DND-41 (cell line): ENCODE measurements at regions not wholly inside any gene's neighbourhood (a gene's known extent, or its start where the extent isn't known, plus 50 kb on each side); places are given as distances from the start of the nearest gene placed in this dataset.

ENCODE experiments used
- ATAC-seq: fragments of 200-7000 bp; cut with Tn5 transposase; 3 replicates; pipeline ENCODE4 v1.9.1; 2021; ENCODE audit warnings: low read depth; ENCODE audit not compliant: insufficient read depth
- DNase-seq: peaks from one replicate; pipeline ENCODE4 v3.0.0-alpha.2; 2020
- H2AFZ ChIP-seq: 2 replicates; pipeline ENCODE4 v1.6.0; 2012; ENCODE audit warnings: low read depth, low read length
- H3K27ac ChIP-seq: 2 replicates; pipeline ENCODE4 v1.5.1; 2012; ENCODE audit warnings: low read length, inconsistent platforms
- H3K27me3 ChIP-seq: fragments of 200-600 bp; sonication (generic); 2 replicates; pipeline ENCODE4 v1.6.0; 2012; ENCODE audit warnings: low read length, mild to moderate bottlenecking, inconsistent platforms; ENCODE audit not compliant: insufficient read depth, poor library complexity
- H3K36me3 ChIP-seq: 2 replicates; pipeline ENCODE4 v1.5.1; 2012; ENCODE audit warnings: low read length, inconsistent platforms; ENCODE audit not compliant: insufficient read depth
- H3K4me1 ChIP-seq: 2 replicates; pipeline ENCODE4 v1.5.1; 2012; ENCODE audit warnings: mild to moderate bottlenecking, low read length; ENCODE audit not compliant: insufficient read depth
- H3K4me2 ChIP-seq: 2 replicates; pipeline ENCODE4 v1.6.0; 2012; ENCODE audit warnings: mild to moderate bottlenecking, moderate library complexity, low read length, inconsistent platforms; ENCODE audit not compliant: insufficient read depth
- H3K4me3 ChIP-seq, 2 experiments: fragments of 200-600 bp in 1 of 2; shearing (Covaris generic) in 1 of 2; 2 replicates each; pipeline ENCODE4 v1.5.1; 2012 to 2016; ENCODE audit warnings: inconsistent platforms in 2 of 2, low read length in 2 of 2, mild to moderate bottlenecking in 2 of 2, low read depth in 1 of 2, moderate library complexity in 1 of 2
- H3K79me2 ChIP-seq: 2 replicates; pipeline ENCODE4 v1.6.0; 2012; ENCODE audit warnings: low read length, inconsistent platforms; ENCODE audit not compliant: insufficient read depth
- H3K9ac ChIP-seq: 2 replicates; pipeline ENCODE4 v1.6.0; 2012; ENCODE audit warnings: low read depth, mild to moderate bottlenecking, inconsistent platforms, low read length, moderate library complexity
- H3K9me3 ChIP-seq: 2 replicates; pipeline ENCODE4 v1.5.1; 2012; ENCODE audit warnings: low read length, moderate library complexity, mild to moderate bottlenecking, inconsistent platforms; ENCODE audit not compliant: insufficient read depth, severe bottlenecking
- H4K20me1 ChIP-seq: 2 replicates; pipeline ENCODE4 v1.6.0; 2012; ENCODE audit warnings: low read length; ENCODE audit not compliant: insufficient read depth
- EZH2 ChIP-seq: IDR thresholded peaks from 3 replicates; pipeline ENCODE4 v1.6.1; 2012; ENCODE audit warnings: borderline replicate concordance, low read depth, mild to moderate bottlenecking, moderate library complexity, low read length, inconsistent platforms; ENCODE audit not compliant: severe bottlenecking
- TF ChIP-seq, protein P1 (sequence below): IDR thresholded peaks from 2 replicates; pipeline ENCODE4 v1.5.1; 2012; ENCODE audit warnings: borderline replicate concordance, low read length, moderate library complexity, mild to moderate bottlenecking; ENCODE audit not compliant: poor library complexity, severe bottlenecking; ENCODE audit errors: extremely low read depth

- Histone ChIP-seq H3K79me2 (no peaks in the 10 kb centered on the region), H3K4me2 (no peak overlapping the region), H3K9ac (no peak overlapping the region), H3K27me3 (peaks cover 11% of the 10 kb centered on the region), H3K4me1 (no peaks in the 10 kb centered on the region), H2AFZ (no peak overlapping the region), H3K27ac (no peak overlapping the region), H4K20me1 (no peaks in the 10 kb centered on the region), H3K36me3 (no peaks in the 10 kb centered on the region), H3K9me3 (no peaks in the 10 kb centered on the region), H3K4me3 (no peak overlapping the region)
- DNase-seq (no peak), ATAC-seq (no peak)
- no peak for TF ChIP-seq EZH2
- TF ChIP-seq, protein P1, sequence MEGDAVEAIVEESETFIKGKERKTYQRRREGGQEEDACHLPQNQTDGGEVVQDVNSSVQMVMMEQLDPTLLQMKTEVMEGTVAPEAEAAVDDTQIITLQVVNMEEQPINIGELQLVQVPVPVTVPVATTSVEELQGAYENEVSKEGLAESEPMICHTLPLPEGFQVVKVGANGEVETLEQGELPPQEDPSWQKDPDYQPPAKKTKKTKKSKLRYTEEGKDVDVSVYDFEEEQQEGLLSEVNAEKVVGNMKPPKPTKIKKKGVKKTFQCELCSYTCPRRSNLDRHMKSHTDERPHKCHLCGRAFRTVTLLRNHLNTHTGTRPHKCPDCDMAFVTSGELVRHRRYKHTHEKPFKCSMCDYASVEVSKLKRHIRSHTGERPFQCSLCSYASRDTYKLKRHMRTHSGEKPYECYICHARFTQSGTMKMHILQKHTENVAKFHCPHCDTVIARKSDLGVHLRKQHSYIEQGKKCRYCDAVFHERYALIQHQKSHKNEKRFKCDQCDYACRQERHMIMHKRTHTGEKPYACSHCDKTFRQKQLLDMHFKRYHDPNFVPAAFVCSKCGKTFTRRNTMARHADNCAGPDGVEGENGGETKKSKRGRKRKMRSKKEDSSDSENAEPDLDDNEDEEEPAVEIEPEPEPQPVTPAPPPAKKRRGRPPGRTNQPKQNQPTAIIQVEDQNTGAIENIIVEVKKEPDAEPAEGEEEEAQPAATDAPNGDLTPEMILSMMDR, result no peak
These were observed 257.6 kb downstream of the NFATC2 start for GRCh38 chr20:51284871-51285270.

- Histone ChIP-seq H3K79me2 (no peaks in the 10 kb centered on the region), H3K27me3 (peaks cover 8% of the 10 kb centered on the region)
- no peak for ATAC-seq
These were observed 258.3 kb downstream of the NFATC2 start for GRCh38 chr20:51284176-51284575.

DNA sequence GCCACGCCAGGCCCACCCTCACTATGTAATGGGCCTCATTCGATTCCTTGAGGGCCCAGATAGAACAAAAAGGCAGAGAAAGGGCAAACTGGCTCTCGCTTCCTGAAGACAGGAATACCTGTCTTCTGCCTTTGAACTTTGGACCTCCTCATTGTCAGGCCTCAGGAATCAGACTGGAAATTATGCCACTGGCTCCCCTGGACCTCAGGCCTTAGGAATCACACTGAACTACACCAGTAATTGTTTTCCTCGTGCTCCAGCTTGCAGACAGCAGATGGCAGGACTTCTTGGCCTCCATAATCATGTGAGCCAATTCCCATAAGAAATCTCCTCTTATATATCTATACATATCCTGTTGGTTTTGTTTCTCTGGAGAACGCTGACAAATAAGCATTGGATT is 258.6 kb upstream of the KCNG1 start:
- DNase-seq, result no peak
- no peak overlapping the region for H3K4me3 ChIP-seq
- peaks cover 5% of the 10 kb centered on the region for H3K27me3 ChIP-seq
- ATAC-seq, result no peak
- no peak overlapping the region for H3K27ac ChIP-seq
- no peaks in the 10 kb centered on the region for H3K9me3 ChIP-seq
- H3K9ac ChIP-seq, result no peak overlapping the region
- no peaks in the 10 kb centered on the region for H4K20me1 ChIP-seq
- no peak overlapping the region for H2AFZ ChIP-seq
- no peaks in the 10 kb centered on the region for H3K36me3 ChIP-seq
- TF ChIP-seq, protein P1, result no peak
- TF ChIP-seq EZH2, result no peak
- no peak overlapping the region for H3K4me2 ChIP-seq
- no peaks in the 10 kb centered on the region for H3K4me1 ChIP-seq
- H3K79me2 ChIP-seq, result no peaks in the 10 kb centered on the region

More at GRCh38 chr20:51284176-51284575, 258.3 kb downstream of the NFATC2 start:
- H3K4me2 ChIP-seq, result no peak overlapping the region
- TF ChIP-seq, protein P1, result no peak
- TF ChIP-seq EZH2, result no peak
- H3K9me3 ChIP-seq, result no peaks in the 10 kb centered on the region
- no peaks in the 10 kb centered on the region for H3K4me1 ChIP-seq
- H3K27ac ChIP-seq, result no peak overlapping the region
- DNase-seq, result no peak
- H2AFZ ChIP-seq, result no peak overlapping the region
- no peak overlapping the region for H3K4me3 ChIP-seq
- no peak overlapping the region for H3K9ac ChIP-seq
- H4K20me1 ChIP-seq, result no peaks in the 10 kb centered on the region
- H3K36me3 ChIP-seq, result no peaks in the 10 kb centered on the region

- Histone ChIP-seq H3K27ac (no peak overlapping the region), H3K4me1 (no peaks in the 10 kb centered on the region), H3K4me3 (no peak overlapping the region), H4K20me1 (no peaks in the 10 kb centered on the region), H3K27me3 (no peaks in the 10 kb centered on the region), H2AFZ (no peak overlapping the region), H3K79me2 (no peaks in the 10 kb centered on the region), H3K4me2 (no peak overlapping the region), H3K36me3 (no peaks in the 10 kb centered on the region), H3K9ac (no peak overlapping the region), H3K9me3 (no peaks in the 10 kb centered on the region)
- TF ChIP-seq, protein P1, result no peak
- TF ChIP-seq EZH2, result no peak
- no peak for DNase-seq
- ATAC-seq, result no peak
These were observed 257.1 kb upstream of the KCNG1 start for GRCh38 chr20:51280047-51280446.
